Uterus (tissue), 3 donors: ENCODE measurements at regions not wholly inside any gene's neighbourhood (a gene's known extent, or its start where the extent isn't known, plus 50 kb on each side); places are given as distances from the start of the nearest gene placed in this dataset.

Source experiments
- DNase-seq, 2 donors: peaks; one replicate each; pipeline ENCODE4 v3.0.0-alpha.2; 2019 to 2020
- H3K27ac ChIP-seq, 2 donors: fragments of 200-600 bp; sonication (generic); 1 replicate in 1 of 2; 2 replicates in 1 of 2; pipeline ENCODE4 v1.5.1; 2016 to 2018
- H3K27me3 ChIP-seq, 2 donors: fragments of 200-600 bp; sonication (generic); one replicate each; pipeline ENCODE4 v1.5.1; 2018 to 2019; ENCODE audit warnings: control low read depth in 1 of 2
- H3K36me3 ChIP-seq, 2 donors: fragments of 200-600 bp; sonication (generic); one replicate each; pipeline ENCODE4 v1.5.1; 2019; ENCODE audit warnings: control low read depth in 1 of 2
- H3K4me1 ChIP-seq, 2 donors: fragments of 200-600 bp; sonication (generic); one replicate each; pipeline ENCODE4 v1.5.1; 2018 to 2019; ENCODE audit warnings: control low read depth in 1 of 2
- H3K4me3 ChIP-seq, 2 donors: fragments of 200-600 bp; sonication (generic); 1 replicate in 1 of 2; 2 replicates in 1 of 2; pipeline ENCODE4 v1.5.1; 2018 to 2019; ENCODE audit warnings: mild to moderate bottlenecking in 1 of 2
- H3K9me3 ChIP-seq, 2 donors: fragments of 200-600 bp; sonication (generic); one replicate each; pipeline ENCODE4 v1.5.1; 2019; ENCODE audit warnings: control low read depth in 1 of 2
- CTCF ChIP-seq, 4 experiments: fragments of 200-600 bp in 2 of 4; fragments of 450-650 bp in 2 of 4; sonication (generic) in 2 of 4; IDR thresholded peaks; one replicate each; pipeline ENCODE4 v1.5.1; 2016 to 2019; ENCODE audit warnings: antibody characterized with exemption in 4 of 4, mild to moderate bottlenecking in 2 of 4, moderate library complexity in 1 of 4
- POLR2A ChIP-seq, 2 donors: fragments of 450-650 bp; IDR thresholded peaks; one replicate each; pipeline ENCODE4 v1.6.1; 2016; ENCODE audit warnings: antibody characterized with exemption in 2 of 2, mild to moderate bottlenecking in 1 of 2, moderate library complexity in 1 of 2
- intact Hi-C: fragments of 100-400 bp; cut with DNase I; formaldehyde crosslinking; loops from one replicate; pipeline ENCODE4 v1.15.1; 2023; ENCODE audit warnings: low total_unique reads
- donor health status: DM: yes; HTN: yes; CAD: no.

- DNase-seq: no peak
Measured at GRCh38 chr4:141503260-141503659, 133.1 kb upstream of the IL15 start.

GRCh38 chr4:141511055-141511454 lies 125.3 kb upstream of the IL15 start:
- H3K9me3 ChIP-seq: no peaks in the 10 kb centered on the region
- H3K36me3 ChIP-seq: no peaks in the 10 kb centered on the region
- TF ChIP-seq POLR2A (IDR thresholded peaks at IDR 0.05): no peak
- TF ChIP-seq CTCF (IDR thresholded peaks at IDR 0.05): no peak
- intact Hi-C loops: no loop called here
- no peaks in the 10 kb centered on the region for H3K27me3 ChIP-seq
- no peak overlapping the region for H3K27ac ChIP-seq
- no peaks in the 10 kb centered on the region for H3K4me1 ChIP-seq
- H3K4me3 ChIP-seq: no peak overlapping the region
- DNase-seq: no peak

More at GRCh38 chr4:141503260-141503659, 133.1 kb upstream of the IL15 start:
- Histone ChIP-seq H3K4me1 (no peaks in the 10 kb centered on the region), H3K4me3 (no peak overlapping the region), H3K9me3 (no peaks in the 10 kb centered on the region), H3K36me3 (no peaks in the 10 kb centered on the region), H3K27me3 (no peaks in the 10 kb centered on the region), H3K27ac (no peak overlapping the region)
- TF ChIP-seq CTCF (IDR thresholded peaks at IDR 0.05): no peak
- no peak for TF ChIP-seq POLR2A (IDR thresholded peaks at IDR 0.05)
- intact Hi-C loops: no loop called here

GRCh38 chr4:141513866-141514265 lies 122.5 kb upstream of the IL15 start:
- intact Hi-C loops: no loop called here
- TF ChIP-seq POLR2A (IDR thresholded peaks at IDR 0.05): no peak
- no peak for TF ChIP-seq CTCF (IDR thresholded peaks at IDR 0.05)
- DNase-seq: no peak
- H3K27ac ChIP-seq: no peak overlapping the region
- no peak overlapping the region for H3K4me3 ChIP-seq
- H3K9me3 ChIP-seq: no peaks in the 10 kb centered on the region
- H3K36me3 ChIP-seq: no peaks in the 10 kb centered on the region
- no peaks in the 10 kb centered on the region for H3K4me1 ChIP-seq
- H3K27me3 ChIP-seq: no peaks in the 10 kb centered on the region

- Histone ChIP-seq H3K27ac (no peak overlapping the region), H3K4me3 (no peak overlapping the region), H3K36me3 (no peaks in the 10 kb centered on the region), H3K9me3 (no peaks in the 10 kb centered on the region), H3K4me1 (no peaks in the 10 kb centered on the region), H3K27me3 (no peaks in the 10 kb centered on the region)
- no peak for DNase-seq
- intact Hi-C loops: no loop called here
- no peak for TF ChIP-seq CTCF (IDR thresholded peaks at IDR 0.05)
- no peak for TF ChIP-seq POLR2A (IDR thresholded peaks at IDR 0.05)
Measured at GRCh38 chr4:141518222-141518621, 118.2 kb upstream of the IL15 start.

- Histone ChIP-seq H3K4me1 (no peaks in the 10 kb centered on the region), H3K36me3 (no peaks in the 10 kb centered on the region), H3K27ac (no peak overlapping the region), H3K9me3 (peaks cover 0 to 6% of the 10 kb centered on the region in 2 donors), H3K27me3 (no peaks in the 10 kb centered on the region), H3K4me3 (no peak overlapping the region)
- DNase-seq: no peak
- TF ChIP-seq POLR2A (IDR thresholded peaks at IDR 0.05) (no peak), CTCF (IDR thresholded peaks at IDR 0.05) (no peak)
- intact Hi-C loops: no loop called here
Measured at GRCh38 chr4:141524116-141524515, 112.3 kb upstream of the IL15 start.
